ENCODE measurements at regions not wholly inside any gene's neighbourhood (a gene's known extent, or its start where the extent isn't known, plus 50 kb on each side); places are given as distances from the start of the nearest gene placed in this dataset.

DNA sequence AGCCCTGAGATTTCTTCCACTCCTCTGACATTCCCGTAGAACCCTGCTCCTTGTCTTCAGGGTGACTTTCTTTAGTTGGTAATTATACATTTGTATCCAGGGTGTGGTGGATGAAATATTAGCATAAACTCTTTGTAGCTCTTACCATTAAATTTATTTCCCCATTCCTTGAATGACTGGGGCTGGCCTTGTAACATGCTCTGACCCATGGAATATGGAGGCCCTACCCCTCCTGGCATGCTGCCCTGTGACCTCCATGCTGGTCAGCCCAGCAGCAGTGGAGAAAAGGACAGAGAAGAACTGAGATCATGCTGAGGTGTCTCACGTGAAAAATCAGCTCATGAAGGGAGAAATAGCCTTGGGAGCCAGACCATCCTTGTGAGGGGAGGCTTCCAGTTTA is 96.1 kb upstream of the PROK2 start:
- no peaks in the 10 kb centered on the region for H3K9me3 ChIP-seq (ENCODE audit: low read length)
- no peaks in the 10 kb centered on the region for H3K27me3 ChIP-seq (ENCODE audit: insufficient read depth, low read length, poor library complexity, severe bottlenecking)
- no peak overlapping the region for H3K27ac ChIP-seq (ENCODE audit: low read depth, low read length)
- Mint-ChIP-seq H3K4me1 (no peaks in the 10 kb centered on the region), H3K9me3 (no peaks in the 10 kb centered on the region), H3K36me3 (no peaks in the 10 kb centered on the region), H3K27me3 (peaks cover 9 to 51% of the 10 kb centered on the region in 2 donors), H3K27ac (no peak overlapping the region), H3K4me3 (no peak overlapping the region)
- no peak for DNase-seq
- no peak overlapping the region for H3K4me3 ChIP-seq (ENCODE audit: low read length)
- H3K4me1 ChIP-seq (ENCODE audit: insufficient read depth, low read length), result no peaks in the 10 kb centered on the region
- no peaks in the 10 kb centered on the region for H3K36me3 ChIP-seq (ENCODE audit: insufficient read depth, low read length)
- ChIA-PET POLR2A (no interaction called here), CTCF (no interaction called here)

DNA sequence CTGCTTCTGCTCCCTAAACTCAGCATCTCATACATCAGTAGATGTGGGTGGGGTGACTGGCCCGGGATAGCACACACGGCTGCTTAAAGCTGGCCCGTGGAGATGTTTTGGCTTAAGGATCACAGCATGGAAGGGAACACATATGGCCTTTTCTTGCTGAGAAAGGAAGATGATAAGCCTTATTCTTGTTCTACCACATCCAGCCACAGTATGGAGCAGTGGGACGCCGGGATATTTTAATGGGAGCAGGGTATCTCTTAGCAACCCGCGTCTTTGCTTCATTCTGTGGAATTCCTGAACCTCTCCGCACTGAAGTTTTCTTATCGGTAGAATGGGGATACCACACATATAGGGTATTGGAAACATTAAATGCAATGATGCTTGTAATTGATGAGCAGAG is 94.1 kb upstream of the PROK2 start:
- Mint-ChIP-seq H3K36me3 (no peaks in the 10 kb centered on the region), H3K9me3 (no peaks in the 10 kb centered on the region), H3K27me3 (peaks cover 6 to 49% of the 10 kb centered on the region in 2 donors), H3K4me1 (peaks cover 3 to 5% (median 5%) of the 10 kb centered on the region in 3 donors), H3K4me3 (no peak overlapping the region), H3K27ac (no peak overlapping the region)
- Histone ChIP-seq H3K4me1 (ENCODE audit: insufficient read depth, low read length) (no peaks in the 10 kb centered on the region), H3K9me3 (ENCODE audit: low read length) (no peaks in the 10 kb centered on the region), H3K27ac (ENCODE audit: low read depth, low read length) (no peak overlapping the region), H3K4me3 (ENCODE audit: low read length) (no peak overlapping the region), H3K27me3 (ENCODE audit: insufficient read depth, low read length, poor library complexity, severe bottlenecking) (no peaks in the 10 kb centered on the region), H3K36me3 (ENCODE audit: insufficient read depth, low read length) (no peaks in the 10 kb centered on the region)
- DNase-seq, result no peak
- ChIA-PET POLR2A (no interaction called here), CTCF (interaction anchor here (1.5 kb wide), 1 partner anchor 168 kb away, joined by 4 read pairs; no protein-coding TSS in a partner anchor)

DNA sequence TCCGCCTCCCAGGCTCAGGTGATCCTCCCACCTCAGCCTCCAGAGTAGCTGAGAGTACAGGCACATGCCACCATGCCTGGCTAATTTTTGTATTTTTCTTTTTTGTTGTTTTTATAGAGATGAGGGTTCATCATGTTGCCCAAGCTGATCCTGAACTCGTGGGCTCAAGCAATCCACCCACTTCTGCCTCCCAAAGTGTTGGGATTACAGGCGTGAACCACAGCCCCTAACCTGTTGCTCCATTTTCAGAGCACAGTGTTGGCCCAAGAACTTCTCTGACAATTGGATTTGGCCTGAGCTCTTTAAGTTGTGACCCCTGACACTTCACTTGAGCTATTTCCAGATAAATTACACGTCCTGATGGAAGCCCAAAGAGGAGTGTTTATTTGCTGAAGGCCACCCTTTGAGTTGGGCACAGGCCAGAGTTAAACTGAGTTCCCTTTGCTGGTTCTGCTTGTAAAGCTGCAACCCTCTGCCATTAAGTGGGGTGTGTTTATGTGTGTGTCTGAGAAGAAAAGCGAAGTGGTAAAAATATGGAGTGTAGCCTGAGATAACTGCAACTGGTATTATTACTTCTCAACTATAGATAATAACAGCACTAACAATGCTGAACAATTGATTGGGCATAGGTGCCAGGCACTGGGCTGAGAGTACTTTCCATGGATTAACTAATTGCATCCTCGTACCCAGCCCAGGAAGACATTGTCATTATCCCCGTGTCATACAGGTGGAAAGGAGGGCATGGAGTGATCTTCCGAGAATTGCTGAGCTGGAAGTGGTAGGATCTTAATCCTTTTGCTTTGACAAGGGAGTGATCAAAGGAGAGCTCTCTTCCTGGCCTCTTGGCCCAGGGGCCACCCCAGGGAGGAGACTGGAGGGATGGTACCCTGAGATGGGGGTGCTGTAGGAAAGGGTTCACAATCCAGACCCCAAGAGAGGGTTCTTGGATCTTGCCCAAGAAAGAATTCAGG is 91.5 kb upstream of the PROK2 start:
- no peak for DNase-seq
- no peaks in the 10 kb centered on the region for H3K36me3 ChIP-seq (ENCODE audit: insufficient read depth, low read length)
- H3K27ac ChIP-seq (ENCODE audit: low read depth, low read length), result no peak overlapping the region
- no peaks in the 10 kb centered on the region for H3K4me1 ChIP-seq (ENCODE audit: insufficient read depth, low read length)
- Mint-ChIP-seq H3K27me3 (peaks cover 4 to 31% of the 10 kb centered on the region in 2 donors), H3K4me3 (no peak overlapping the region), H3K36me3 (no peaks in the 10 kb centered on the region), H3K9me3 (no peaks in the 10 kb centered on the region), H3K4me1 (peaks cover 14 to 23% (median 18%) of the 10 kb centered on the region in 3 donors), H3K27ac (no peak overlapping the region)
- POLR2A ChIA-PET, result no interaction called here
- no peak overlapping the region for H3K4me3 ChIP-seq (ENCODE audit: low read length)
- CTCF ChIA-PET, result interaction anchor here (1.1 to 3.5 kb wide), 15 partner anchors 9 to 946 kb away, joined by 3 to 28 read pairs (median 4); no protein-coding TSS in a partner anchor
- H3K9me3 ChIP-seq (ENCODE audit: low read length), result no peaks in the 10 kb centered on the region
- H3K27me3 ChIP-seq (ENCODE audit: insufficient read depth, low read length, poor library complexity, severe bottlenecking), result no peaks in the 10 kb centered on the region

DNA sequence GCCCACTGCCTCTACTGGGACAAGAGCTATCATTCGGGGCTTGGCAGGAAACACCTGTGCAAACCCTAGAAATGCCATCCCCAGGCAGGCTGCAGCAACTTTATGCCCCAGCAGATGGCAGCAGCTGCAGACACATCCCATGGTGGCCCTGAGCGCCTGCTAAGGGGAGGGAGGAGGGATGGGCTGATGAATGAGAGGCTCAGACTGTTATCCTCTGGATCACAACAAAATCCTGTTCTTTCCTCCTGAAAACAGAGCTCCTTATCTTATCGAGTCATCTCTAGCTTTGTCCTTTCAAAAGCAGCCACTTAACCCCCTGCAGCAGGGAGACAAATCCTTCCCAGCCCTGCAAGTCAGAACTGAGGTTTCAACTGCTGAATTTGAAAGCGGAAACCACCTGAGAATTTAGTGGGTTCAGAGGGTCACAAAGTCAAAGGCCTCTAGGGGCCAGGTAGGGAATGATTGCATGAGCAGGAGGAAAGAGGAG is 90.6 kb upstream of the PROK2 start:
- H3K9me3 Mint-ChIP-seq, result no peaks in the 10 kb centered on the region
- H3K4me3 ChIP-seq (ENCODE audit: low read length), result no peak overlapping the region
- H3K27ac ChIP-seq (ENCODE audit: low read depth, low read length), result no peak overlapping the region
- peak overlapping the region in 1 of 8 donors; percentile 10 for H3K27ac Mint-ChIP-seq
- peaks cover 4 to 22% of the 10 kb centered on the region in 2 donors for H3K27me3 Mint-ChIP-seq
- H3K36me3 Mint-ChIP-seq, result no peaks in the 10 kb centered on the region
- H3K36me3 ChIP-seq (ENCODE audit: insufficient read depth, low read length), result no peaks in the 10 kb centered on the region
- peak; percentile 52 to 78 (median 53) for DNase-seq
- H3K27me3 ChIP-seq (ENCODE audit: insufficient read depth, low read length, poor library complexity, severe bottlenecking), result no peaks in the 10 kb centered on the region
- CTCF ChIA-PET, result interaction anchor here (0.6 to 3.5 kb wide), 22 partner anchors 9 to 949 kb away, joined by 3 to 28 read pairs (median 4); no protein-coding TSS in a partner anchor
- POLR2A ChIA-PET, result interaction anchor here (0.5 kb wide), 1 partner anchor 999 kb away, joined by 3 read pairs; no protein-coding TSS in a partner anchor
- H3K4me1 Mint-ChIP-seq, result peaks cover 14 to 24% (median 18%) of the 10 kb centered on the region in 3 donors
- no peaks in the 10 kb centered on the region for H3K4me1 ChIP-seq (ENCODE audit: insufficient read depth, low read length)
- no peak overlapping the region for H3K4me3 Mint-ChIP-seq
- H3K9me3 ChIP-seq (ENCODE audit: low read length), result no peaks in the 10 kb centered on the region

DNA sequence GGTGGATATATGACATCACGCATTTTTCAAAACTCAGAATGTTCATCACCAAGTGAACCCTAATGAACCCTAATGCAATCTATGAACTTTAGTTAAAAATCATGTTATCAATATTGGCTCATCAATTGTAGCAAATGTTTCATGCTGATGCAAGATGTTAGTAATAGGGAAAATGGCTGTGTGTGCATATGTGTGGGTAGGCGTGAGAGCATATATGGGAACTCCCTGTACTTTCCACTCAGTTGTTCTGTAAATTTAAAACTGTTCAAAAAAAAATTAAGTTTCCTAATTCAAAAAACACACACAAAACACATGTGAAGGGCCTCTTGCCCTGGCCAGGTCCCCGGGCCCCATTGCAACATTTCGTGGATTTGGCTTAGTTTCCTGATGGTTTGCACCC is 89.7 kb upstream of the PROK2 start:
- Mint-ChIP-seq H3K27ac (no peak overlapping the region), H3K9me3 (no peaks in the 10 kb centered on the region), H3K4me1 (peaks cover 14 to 24% (median 18%) of the 10 kb centered on the region in 3 donors), H3K27me3 (peaks cover 6 to 17% of the 10 kb centered on the region in 2 donors), H3K36me3 (no peaks in the 10 kb centered on the region), H3K4me3 (no peak overlapping the region)
- H3K27me3 ChIP-seq (ENCODE audit: insufficient read depth, low read length, poor library complexity, severe bottlenecking), result no peaks in the 10 kb centered on the region
- H3K36me3 ChIP-seq (ENCODE audit: insufficient read depth, low read length), result no peaks in the 10 kb centered on the region
- H3K4me3 ChIP-seq (ENCODE audit: low read length), result no peak overlapping the region
- POLR2A ChIA-PET, result no interaction called here
- H3K9me3 ChIP-seq (ENCODE audit: low read length), result no peaks in the 10 kb centered on the region
- no peaks in the 10 kb centered on the region for H3K4me1 ChIP-seq (ENCODE audit: insufficient read depth, low read length)
- no peak for DNase-seq
- CTCF ChIA-PET, result interaction anchor here (0.6 to 3.5 kb wide), 18 partner anchors 10 to 950 kb away, joined by 3 to 28 read pairs (median 4); no protein-coding TSS in a partner anchor
- H3K27ac ChIP-seq (ENCODE audit: low read depth, low read length), result no peak overlapping the region

DNA sequence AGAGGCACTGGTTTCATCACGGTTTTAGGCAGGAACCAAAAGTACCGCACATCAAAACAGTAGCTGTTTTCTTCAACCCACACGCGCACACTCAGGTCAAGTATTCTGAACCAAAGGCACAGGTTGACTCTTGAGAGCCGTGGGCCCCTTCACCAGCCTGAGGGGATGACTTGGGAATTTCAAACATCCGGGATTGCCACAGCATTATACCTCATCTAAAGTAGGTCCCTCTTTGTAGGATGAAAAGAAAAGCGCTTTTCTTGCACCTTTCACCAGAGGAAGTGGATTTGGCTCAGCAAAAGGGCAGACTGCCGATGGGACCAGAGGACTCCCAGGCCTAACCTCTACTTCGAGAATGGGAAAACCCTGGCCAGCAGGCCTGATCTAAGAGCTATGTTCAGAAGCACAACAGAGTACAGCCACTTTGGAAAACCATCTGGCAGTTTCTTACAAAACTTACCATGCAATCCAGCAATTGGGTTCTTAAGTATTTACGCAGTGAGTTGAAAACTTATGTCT is 88.2 kb upstream of the PROK2 start:
- peak overlapping the region in 1 of 8 donors; percentile 48 for H3K27ac Mint-ChIP-seq
- CTCF ChIA-PET, result interaction anchor here (1.7 to 3.5 kb wide), 3 partner anchors 14 to 950 kb away, joined by 4 to 25 read pairs (median 9); no protein-coding TSS in a partner anchor

DNA sequence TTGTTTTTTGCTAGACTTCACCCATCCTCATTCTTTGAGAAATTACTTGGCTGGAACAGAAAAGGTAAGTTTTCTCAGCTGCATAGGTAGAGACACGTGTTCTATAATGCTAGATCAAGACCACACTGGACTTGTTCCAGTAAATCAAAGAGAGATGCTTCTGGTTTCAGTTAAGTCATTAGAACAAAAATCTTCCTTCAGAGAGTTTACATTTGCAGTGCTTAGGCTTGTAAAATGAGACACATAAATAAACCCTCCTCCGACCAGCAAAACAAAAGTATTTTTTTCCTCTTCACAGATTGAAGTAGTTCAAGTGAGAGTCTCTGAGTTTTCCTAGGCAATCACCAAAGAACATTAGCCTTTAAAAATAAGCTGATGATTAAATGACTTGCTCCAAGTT is 87.3 kb upstream of the PROK2 start:
- Mint-ChIP-seq H3K4me3 (peak overlapping the region in 6 of 7 donors; percentile 4 to 76 (median 14)), H3K27ac (peak overlapping the region in 5 of 8 donors; percentile 2 to 57 (median 19))
- CTCF ChIA-PET, result interaction anchor here (1.7 to 2.5 kb wide), 2 partner anchors 13 to 142 kb away, joined by 4 to 9 read pairs; no protein-coding TSS in a partner anchor

More for the DNA sequence above, 88.2 kb upstream of the PROK2 start:
- H3K4me1 ChIP-seq (ENCODE audit: insufficient read depth, low read length), result no peaks in the 10 kb centered on the region
- Mint-ChIP-seq H3K27me3 (peaks cover 7 to 9% of the 10 kb centered on the region in 2 donors), H3K4me3 (peak overlapping the region in 3 of 7 donors; percentile 15 to 76 (median 15)), H3K9me3 (peaks cover 0 to 4% (median 0%) of the 10 kb centered on the region in 5 donors), H3K4me1 (peaks cover 14 to 24% (median 18%) of the 10 kb centered on the region in 3 donors), H3K36me3 (no peaks in the 10 kb centered on the region)
- H3K27me3 ChIP-seq (ENCODE audit: insufficient read depth, low read length, poor library complexity, severe bottlenecking), result no peaks in the 10 kb centered on the region
- H3K4me3 ChIP-seq (ENCODE audit: low read length), result no peak overlapping the region
- H3K36me3 ChIP-seq (ENCODE audit: insufficient read depth, low read length), result no peaks in the 10 kb centered on the region
- H3K9me3 ChIP-seq (ENCODE audit: low read length), result no peaks in the 10 kb centered on the region
- POLR2A ChIA-PET, result no interaction called here
- no peak overlapping the region for H3K27ac ChIP-seq (ENCODE audit: low read depth, low read length)
- no peak for DNase-seq

More for the DNA sequence above, 87.3 kb upstream of the PROK2 start:
- H3K4me1 Mint-ChIP-seq, result peaks cover 14 to 24% (median 18%) of the 10 kb centered on the region in 3 donors
- H3K27me3 Mint-ChIP-seq, result peaks cover 8 to 9% of the 10 kb centered on the region in 2 donors
- Histone ChIP-seq H3K27me3 (ENCODE audit: insufficient read depth, low read length, poor library complexity, severe bottlenecking) (no peaks in the 10 kb centered on the region), H3K4me3 (ENCODE audit: low read length) (no peak overlapping the region), H3K36me3 (ENCODE audit: insufficient read depth, low read length) (no peaks in the 10 kb centered on the region), H3K9me3 (ENCODE audit: low read length) (no peaks in the 10 kb centered on the region), H3K4me1 (ENCODE audit: insufficient read depth, low read length) (no peaks in the 10 kb centered on the region), H3K27ac (ENCODE audit: low read depth, low read length) (no peak overlapping the region)
- no peak for DNase-seq
- H3K9me3 Mint-ChIP-seq, result peaks cover 0 to 11% (median 0%) of the 10 kb centered on the region in 5 donors
- POLR2A ChIA-PET, result no interaction called here
- H3K36me3 Mint-ChIP-seq, result no peaks in the 10 kb centered on the region
